ENCODE measurements at regions not wholly inside any gene's neighbourhood (a gene's known extent, or its start where the extent isn't known, plus 50 kb on each side); places are given as distances from the start of the nearest gene placed in this dataset.
A peak's percentile ranks its signal among the peaks of the same experiment; 100 is the strongest.
"Not testable (repeated sequence)": the region's sequence is repeated elsewhere in the genome, so short reads cannot be mapped to it uniquely, and the experiment has no call there.

- DNase-seq, result no peak
- intact Hi-C loops (cut with DNase I), result no loop called here
Observed at GRCh38 chr4:138627096-138627495, 384.9 kb upstream of the SLC7A11 start.

GRCh38 chr4:138622362-138622761, 380.2 kb upstream of the SLC7A11 start:
- DNase-seq; intact Hi-C loops (cut with DNase I): not testable (repeated sequence)

- intact Hi-C loops (cut with DNase I), result no loop called here
- DNase-seq, result no peak
Observed at GRCh38 chr4:138616775-138617174, 374.6 kb upstream of the SLC7A11 start.

GRCh38 chr4:138614398-138615142, 372.4 kb upstream of the SLC7A11 start:
- no peak for DNase-seq
- intact Hi-C loops (cut with DNase I), result no loop called here

GRCh38 chr4:138612428-138612827, 370.3 kb upstream of the SLC7A11 start:
- intact Hi-C loops (cut with DNase I), result no loop called here
- no peak for DNase-seq

- no peak for DNase-seq
- intact Hi-C loops (cut with DNase I), result no loop called here
Observed at GRCh38 chr4:138611721-138612120, 369.6 kb upstream of the SLC7A11 start.

GRCh38 chr4:138611017-138611416, 368.9 kb upstream of the SLC7A11 start:
- intact Hi-C loops (cut with DNase I), result no loop called here
- no peak for DNase-seq

- peak in 9 of 42 donors; percentile 3 to 45 (median 18) for DNase-seq
- intact Hi-C loops (cut with DNase I), result no loop called here
Observed at GRCh38 chr4:138609943-138610350, 367.8 kb upstream of the SLC7A11 start.

GRCh38 chr4:138604556-138604955, 362.4 kb upstream of the SLC7A11 start:
- intact Hi-C loops (cut with DNase I), result no loop called here
- no peak for DNase-seq

GRCh38 chr4:138602664-138603063, 360.5 kb upstream of the SLC7A11 start:
- DNase-seq, result no peak
- intact Hi-C loops (cut with DNase I), result no loop called here

- no peak for DNase-seq
- intact Hi-C loops (cut with DNase I), result no loop called here
Observed at GRCh38 chr4:138599965-138600364, 357.8 kb upstream of the SLC7A11 start.

- no peak for DNase-seq
- intact Hi-C loops (cut with DNase I), result no loop called here
Observed at GRCh38 chr4:138598226-138598625, 356.1 kb upstream of the SLC7A11 start.

GRCh38 chr4:138596896-138597295, 354.7 kb upstream of the SLC7A11 start:
- intact Hi-C loops (cut with DNase I), result no loop called here
- DNase-seq, result no peak

- intact Hi-C loops (cut with DNase I), result no loop called here
- DNase-seq, result no peak
Observed at GRCh38 chr4:138595731-138596460, 353.7 kb upstream of the SLC7A11 start.

GRCh38 chr4:138595171-138595570, 353.0 kb upstream of the SLC7A11 start:
- no peak for DNase-seq
- intact Hi-C loops (cut with DNase I), result no loop called here

- intact Hi-C loops (cut with DNase I), result no loop called here
- DNase-seq, result no peak
Observed at GRCh38 chr4:138592796-138593195, 350.6 kb upstream of the SLC7A11 start.

- no peak for DNase-seq
- intact Hi-C loops (cut with DNase I), result no loop called here
Observed at GRCh38 chr4:138591808-138592207, 349.7 kb upstream of the SLC7A11 start.

- no peak for DNase-seq
- intact Hi-C loops (cut with DNase I), result no loop called here
Observed at GRCh38 chr4:138588501-138588900, 346.4 kb upstream of the SLC7A11 start.

GRCh38 chr4:138579146-138579545, 337.0 kb upstream of the SLC7A11 start:
- DNase-seq, result no peak
- intact Hi-C loops (cut with DNase I), result no loop called here

GRCh38 chr4:138577826-138578225, 335.7 kb upstream of the SLC7A11 start:
- intact Hi-C loops (cut with DNase I); DNase-seq: not testable (repeated sequence)

GRCh38 chr4:138577145-138577544, 335.0 kb upstream of the SLC7A11 start:
- intact Hi-C loops (cut with DNase I), result no loop called here
- DNase-seq, result no peak
